Activated naive CD8-positive, alpha-beta T cell treated with anti-CD3 and anti-CD28 coated beads, Interleukin-2, amount 10 ng/mL, durations not matched to agents 7 days and 5 days (primary cell): ENCODE measurements at regions not wholly inside any gene's neighbourhood (a gene's known extent, or its start where the extent isn't known, plus 50 kb on each side); places are given as distances from the start of the nearest gene placed in this dataset.
"Not testable (repeated sequence)": the region's sequence is repeated elsewhere in the genome, so short reads cannot be mapped to it uniquely, and the experiment has no call there.

Experiments used
- ATAC-seq: fragments of 150-1000 bp; cut with Tn5 transposase; one replicate; pipeline ENCODE4 v1.10.0; 2021; ENCODE audit warnings: low read depth, moderate library complexity
- POLR2A ChIA-PET: fragments of 350-600 bp; sonication (Branson Sonifier 250); formaldehyde crosslinking; loops from one replicate; lab custom pipeline; 2021; ENCODE audit warnings: antibody characterized with exemption; lab: Charles Lee
- DNase-seq: peaks from one replicate; pipeline ENCODE4 v3.0.0; 2021
- H3K27ac Mint-ChIP-seq: one replicate; pipeline ENCODE4 v1.8.0; 2022; ENCODE audit warnings: mild to moderate bottlenecking, mixed read lengths
- H3K27me3 Mint-ChIP-seq: one replicate; pipeline ENCODE4 v1.8.0; 2022; ENCODE audit warnings: mild to moderate bottlenecking, moderate library complexity, mixed read lengths
- H3K36me3 Mint-ChIP-seq: one replicate; pipeline ENCODE4 v1.8.0; 2021; ENCODE audit warnings: mild to moderate bottlenecking, mixed read lengths
- H3K4me1 Mint-ChIP-seq: one replicate; pipeline ENCODE4 v1.8.0; 2021; ENCODE audit warnings: mixed read lengths
- H3K4me3 Mint-ChIP-seq: one replicate; pipeline ENCODE4 v1.8.0; 2022; ENCODE audit warnings: mild to moderate bottlenecking, moderate library complexity, mixed read lengths
- H3K9me3 Mint-ChIP-seq: one replicate; pipeline ENCODE4 v1.8.0; 2021; ENCODE audit warnings: mixed read lengths

- H3K4me3 Mint-ChIP-seq, H3K27ac Mint-ChIP-seq, ATAC-seq, H3K9me3 Mint-ChIP-seq, H3K4me1 Mint-ChIP-seq, H3K36me3 Mint-ChIP-seq, POLR2A ChIA-PET, H3K27me3 Mint-ChIP-seq: not testable (repeated sequence)
- peak; percentile 67 for DNase-seq
Measured at GRCh38 chr7:56373314-56373713, 257.1 kb upstream of the NUPR2 start.

GRCh38 chr7:56371792-56372191 is 255.6 kb upstream of the NUPR2 start:
- H3K4me3 Mint-ChIP-seq, H3K36me3 Mint-ChIP-seq, ATAC-seq, POLR2A ChIA-PET, H3K27me3 Mint-ChIP-seq, H3K4me1 Mint-ChIP-seq, H3K27ac Mint-ChIP-seq, H3K9me3 Mint-ChIP-seq: not testable (repeated sequence)
- DNase-seq, result peak; percentile 37

- DNase-seq, H3K27me3 Mint-ChIP-seq, H3K36me3 Mint-ChIP-seq, H3K27ac Mint-ChIP-seq, ATAC-seq, POLR2A ChIA-PET, H3K9me3 Mint-ChIP-seq, H3K4me1 Mint-ChIP-seq, H3K4me3 Mint-ChIP-seq: not testable (repeated sequence)
Measured at GRCh38 chr7:56370208-56370872, 254.1 kb upstream of the NUPR2 start.

- not testable (repeated sequence) for H3K9me3 Mint-ChIP-seq, DNase-seq
Measured at GRCh38 chr7:56367914-56368313, 251.7 kb upstream of the NUPR2 start.

GRCh38 chr7:56367411-56367810 is 251.2 kb upstream of the NUPR2 start:
- DNase-seq, H3K36me3 Mint-ChIP-seq, H3K4me3 Mint-ChIP-seq, H3K4me1 Mint-ChIP-seq, H3K27me3 Mint-ChIP-seq, H3K9me3 Mint-ChIP-seq, POLR2A ChIA-PET, H3K27ac Mint-ChIP-seq, ATAC-seq: not testable (repeated sequence)

More at GRCh38 chr7:56367914-56368313, 251.7 kb upstream of the NUPR2 start:
- POLR2A ChIA-PET, H3K4me3 Mint-ChIP-seq, ATAC-seq, H3K4me1 Mint-ChIP-seq, H3K36me3 Mint-ChIP-seq, H3K27ac Mint-ChIP-seq, H3K27me3 Mint-ChIP-seq: not testable (repeated sequence)

- H3K4me3 Mint-ChIP-seq, H3K9me3 Mint-ChIP-seq, H3K36me3 Mint-ChIP-seq, H3K27me3 Mint-ChIP-seq, ATAC-seq, H3K4me1 Mint-ChIP-seq, POLR2A ChIA-PET, H3K27ac Mint-ChIP-seq, DNase-seq: not testable (repeated sequence)
Measured at GRCh38 chr7:56366701-56367100, 250.5 kb upstream of the NUPR2 start.

GRCh38 chr7:56352576-56352975 is 236.4 kb upstream of the NUPR2 start:
- not testable (repeated sequence) for H3K27me3 Mint-ChIP-seq

GRCh38 chr7:56351181-56351580 is 235.0 kb upstream of the NUPR2 start:
- POLR2A ChIA-PET, result not testable (repeated sequence)

More at GRCh38 chr7:56352576-56352975, 236.4 kb upstream of the NUPR2 start:
- peaks cover 10% of the 10 kb centered on the region for H3K9me3 Mint-ChIP-seq
- H3K4me1 Mint-ChIP-seq, H3K27ac Mint-ChIP-seq, DNase-seq, ATAC-seq, H3K4me3 Mint-ChIP-seq, POLR2A ChIA-PET, H3K36me3 Mint-ChIP-seq: not testable (repeated sequence)

GRCh38 chr7:56348311-56348710 is 232.1 kb upstream of the NUPR2 start:
- H3K27me3 Mint-ChIP-seq, H3K36me3 Mint-ChIP-seq, DNase-seq, H3K4me1 Mint-ChIP-seq, POLR2A ChIA-PET, H3K27ac Mint-ChIP-seq, H3K4me3 Mint-ChIP-seq, ATAC-seq: not testable (repeated sequence)
- H3K9me3 Mint-ChIP-seq, result peaks cover 10% of the 10 kb centered on the region

More at GRCh38 chr7:56351181-56351580, 235.0 kb upstream of the NUPR2 start:
- not testable (repeated sequence) for H3K36me3 Mint-ChIP-seq, H3K4me1 Mint-ChIP-seq, ATAC-seq, H3K27me3 Mint-ChIP-seq, H3K27ac Mint-ChIP-seq, H3K4me3 Mint-ChIP-seq, DNase-seq
- H3K9me3 Mint-ChIP-seq, result peaks cover 12% of the 10 kb centered on the region

GRCh38 chr7:56328327-56328726 is 212.1 kb upstream of the NUPR2 start:
- DNase-seq, H3K27ac Mint-ChIP-seq, ATAC-seq, H3K27me3 Mint-ChIP-seq, H3K36me3 Mint-ChIP-seq, H3K4me1 Mint-ChIP-seq, H3K4me3 Mint-ChIP-seq, POLR2A ChIA-PET: not testable (repeated sequence)
- peaks cover 13% of the 10 kb centered on the region for H3K9me3 Mint-ChIP-seq

GRCh38 chr7:56290548-56290947 is 174.3 kb upstream of the NUPR2 start:
- Mint-ChIP-seq H3K4me3 (no peak overlapping the region), H3K9me3 (peaks cover 22% of the 10 kb centered on the region), H3K27ac (no peak overlapping the region), H3K27me3 (peaks cover 4% of the 10 kb centered on the region), H3K36me3 (peaks cover 1% of the 10 kb centered on the region), H3K4me1 (no peaks in the 10 kb centered on the region)
- ATAC-seq (no peak), DNase-seq (no peak)
- POLR2A ChIA-PET, result no interaction called here

- Mint-ChIP-seq H3K4me1 (no peaks in the 10 kb centered on the region), H3K27me3 (peaks cover 4% of the 10 kb centered on the region), H3K36me3 (peaks cover 1% of the 10 kb centered on the region), H3K27ac (no peak overlapping the region), H3K4me3 (peak overlapping the region; percentile 40), H3K9me3 (peaks cover 21% of the 10 kb centered on the region)
- DNase-seq, result no peak
- POLR2A ChIA-PET, result no interaction called here
- ATAC-seq, result no peak
Measured at GRCh38 chr7:56287429-56288138, 171.4 kb upstream of the NUPR2 start.

GRCh38 chr7:56256108-56256507 is 139.9 kb upstream of the NUPR2 start:
- H3K27me3 Mint-ChIP-seq, result no peaks in the 10 kb centered on the region
- H3K4me3 Mint-ChIP-seq, result no peak overlapping the region
- POLR2A ChIA-PET, result no interaction called here
- ATAC-seq, result no peak
- no peaks in the 10 kb centered on the region for H3K36me3 Mint-ChIP-seq
- H3K4me1 Mint-ChIP-seq, result no peaks in the 10 kb centered on the region
- no peak for DNase-seq
- H3K9me3 Mint-ChIP-seq, result peaks cover 13% of the 10 kb centered on the region
- no peak overlapping the region for H3K27ac Mint-ChIP-seq

GRCh38 chr7:56250135-56250534 is 133.9 kb upstream of the NUPR2 start:
- Mint-ChIP-seq H3K36me3 (no peaks in the 10 kb centered on the region), H3K4me3 (no peak overlapping the region), H3K27me3 (no peaks in the 10 kb centered on the region), H3K9me3 (peaks cover 17% of the 10 kb centered on the region), H3K27ac (no peak overlapping the region), H3K4me1 (no peaks in the 10 kb centered on the region)
- no peak for DNase-seq
- no peak for ATAC-seq
- POLR2A ChIA-PET, result no interaction called here
